NCI-H146 treated with DMSO at 0.1 percent for 48 hours (cell line): ENCODE measurements at regions not wholly inside any gene's neighbourhood (a gene's known extent, or its start where the extent isn't known, plus 50 kb on each side); places are given as distances from the start of the nearest gene placed in this dataset.
"Not testable (repeated sequence)": the region's sequence is repeated elsewhere in the genome, so short reads cannot be mapped to it uniquely, and the experiment has no call there.

Source experiments
- DNase-seq: peaks from one replicate; lab custom pipeline; 2025; ENCODE audit not compliant: unreplicated experiment; lab: John Stamatoyannopoulos, UW

DNA sequence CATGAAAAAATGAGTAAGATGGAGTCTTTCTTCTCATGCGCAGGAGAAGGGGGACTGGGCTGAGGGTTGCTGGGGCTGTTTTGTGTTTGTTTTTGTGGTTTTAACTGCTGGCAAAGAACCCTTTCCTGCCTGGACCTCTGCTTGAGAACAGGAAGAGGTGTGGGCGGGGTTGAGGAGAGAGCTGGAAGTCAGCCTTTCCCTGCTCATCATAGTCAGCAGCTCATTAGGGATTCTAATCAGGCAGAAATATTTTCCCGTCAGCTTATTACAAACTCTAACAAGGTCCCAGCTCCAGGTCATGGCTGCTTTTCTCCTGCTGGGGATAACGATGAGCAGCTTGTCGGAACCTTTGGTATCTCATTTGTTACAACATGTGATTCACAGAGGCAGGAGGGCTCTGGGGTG is 185.0 kb upstream of the NRXN3 start:
- peak; percentile 69 for DNase-seq

DNA sequence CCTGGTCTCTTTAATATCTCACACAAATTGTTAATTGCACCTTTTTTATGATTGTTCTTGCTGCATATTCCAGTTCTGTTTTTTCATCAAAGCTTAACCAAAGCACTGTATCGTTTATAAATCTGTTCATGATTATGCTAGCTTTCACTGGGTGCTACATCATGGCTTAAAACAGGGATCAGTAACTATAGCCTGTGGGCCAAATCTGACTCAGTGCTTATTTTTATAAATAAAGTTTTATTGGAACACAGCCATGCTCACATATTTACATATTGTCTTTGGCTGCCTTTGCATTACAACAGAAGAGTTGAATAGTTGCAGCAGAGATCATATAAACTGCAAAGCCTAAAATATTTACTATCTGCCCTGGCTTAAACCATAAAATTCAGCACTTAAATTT is 183.4 kb upstream of the NRXN3 start:
- DNase-seq = no peak

DNA sequence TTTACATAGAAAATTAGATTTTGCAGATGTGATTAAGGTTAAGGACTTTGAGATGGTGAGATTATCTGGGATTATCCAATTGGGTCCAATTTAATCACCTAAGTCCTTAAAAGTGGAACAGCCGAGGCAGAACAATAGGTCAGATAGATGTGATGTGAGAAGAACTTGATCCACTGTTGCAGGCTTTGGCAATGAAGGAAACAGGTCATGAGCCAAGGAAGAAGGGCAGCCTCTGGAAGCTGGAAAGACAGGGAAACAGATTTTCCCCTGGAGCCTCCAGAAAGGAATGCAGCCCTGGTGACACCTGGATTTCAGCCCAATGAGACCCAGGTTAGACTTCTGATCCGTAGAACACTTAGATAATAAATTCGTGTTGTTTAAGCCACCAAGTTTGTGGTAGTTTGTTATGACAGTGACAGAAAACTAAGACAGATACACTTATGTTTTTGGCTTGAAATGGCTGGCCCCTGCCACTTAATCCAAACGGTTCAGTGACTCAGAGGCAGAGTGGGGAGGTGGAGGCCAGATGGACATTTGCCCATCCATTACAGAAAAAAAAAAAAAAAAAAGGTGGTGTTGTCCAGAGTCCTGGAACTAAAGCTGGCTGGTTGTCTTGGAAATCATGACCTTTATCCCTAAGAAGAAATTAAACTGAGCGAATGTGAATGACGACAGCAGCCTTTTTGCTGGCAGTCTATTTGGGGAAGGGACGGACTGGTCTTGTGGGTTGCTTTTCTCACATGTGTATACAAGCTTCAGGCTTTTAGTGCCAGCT is 181.9 kb upstream of the NRXN3 start:
- DNase-seq = no peak

DNA sequence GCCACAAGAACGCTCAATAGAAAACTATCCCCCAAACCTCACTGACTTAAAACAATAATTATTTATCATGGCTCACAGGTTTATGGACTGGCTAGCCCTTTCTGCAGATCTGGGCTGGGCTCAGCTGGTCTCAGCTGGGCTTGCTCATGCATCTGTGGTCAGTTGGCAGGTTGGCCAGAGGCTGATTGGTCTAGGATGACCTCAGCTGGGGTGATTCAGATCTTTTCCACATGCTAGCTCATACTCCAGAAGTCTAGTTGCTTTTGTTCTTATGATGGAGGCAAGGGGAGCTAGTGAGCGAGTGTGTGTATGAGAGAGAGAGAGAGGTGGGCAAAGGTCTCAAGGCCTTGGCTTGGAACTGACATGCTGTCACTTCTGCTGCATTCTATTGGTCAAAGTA is 181.2 kb upstream of the NRXN3 start:
- no peak for DNase-seq

DNA sequence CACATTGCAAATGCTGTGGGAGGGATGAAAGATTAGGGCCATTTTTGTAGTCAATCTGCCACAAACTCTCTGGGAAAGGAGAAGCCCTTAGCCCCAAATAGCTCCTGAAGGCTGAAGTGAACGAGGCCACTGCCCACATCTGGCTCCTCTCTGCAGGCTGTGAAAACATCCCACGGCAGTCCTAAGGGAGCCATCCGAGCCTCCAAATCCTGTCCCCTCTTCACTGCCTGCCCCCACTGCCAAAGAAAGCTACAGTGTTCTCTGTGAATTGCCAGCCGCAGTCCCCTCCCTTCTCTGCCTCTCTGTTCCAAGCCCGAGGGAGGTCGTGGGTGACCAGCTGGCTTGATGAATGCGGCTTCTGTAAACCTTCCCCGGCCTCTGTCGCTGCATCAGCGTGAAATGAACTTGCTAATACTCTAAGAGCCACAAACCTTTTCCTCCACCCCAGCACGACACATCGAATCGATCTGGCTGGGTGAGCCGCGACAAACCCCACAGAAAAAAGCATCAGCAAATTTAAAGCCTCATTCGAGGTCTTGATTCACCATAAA is 180.7 kb upstream of the NRXN3 start:
- no peak for DNase-seq

DNA sequence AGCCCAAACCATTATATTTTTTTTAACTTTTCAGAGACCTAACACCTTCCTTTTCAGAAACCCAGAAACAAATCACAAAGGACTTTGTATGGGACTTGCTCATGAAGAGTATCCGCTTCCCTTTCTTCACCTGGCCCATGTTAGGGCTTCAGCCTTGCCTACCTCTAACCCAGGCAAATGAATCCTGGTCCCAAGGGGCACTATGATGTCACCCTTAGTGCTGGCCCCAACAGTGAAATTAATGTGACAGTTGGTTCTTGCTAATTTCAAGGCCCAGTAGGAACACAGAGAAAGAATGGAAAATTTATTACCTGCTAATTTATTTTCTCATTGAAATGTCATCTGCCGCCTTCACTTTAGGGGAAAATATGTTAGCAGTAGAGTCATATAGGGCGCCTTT is 179.8 kb upstream of the NRXN3 start:
- DNase-seq = no peak

DNA sequence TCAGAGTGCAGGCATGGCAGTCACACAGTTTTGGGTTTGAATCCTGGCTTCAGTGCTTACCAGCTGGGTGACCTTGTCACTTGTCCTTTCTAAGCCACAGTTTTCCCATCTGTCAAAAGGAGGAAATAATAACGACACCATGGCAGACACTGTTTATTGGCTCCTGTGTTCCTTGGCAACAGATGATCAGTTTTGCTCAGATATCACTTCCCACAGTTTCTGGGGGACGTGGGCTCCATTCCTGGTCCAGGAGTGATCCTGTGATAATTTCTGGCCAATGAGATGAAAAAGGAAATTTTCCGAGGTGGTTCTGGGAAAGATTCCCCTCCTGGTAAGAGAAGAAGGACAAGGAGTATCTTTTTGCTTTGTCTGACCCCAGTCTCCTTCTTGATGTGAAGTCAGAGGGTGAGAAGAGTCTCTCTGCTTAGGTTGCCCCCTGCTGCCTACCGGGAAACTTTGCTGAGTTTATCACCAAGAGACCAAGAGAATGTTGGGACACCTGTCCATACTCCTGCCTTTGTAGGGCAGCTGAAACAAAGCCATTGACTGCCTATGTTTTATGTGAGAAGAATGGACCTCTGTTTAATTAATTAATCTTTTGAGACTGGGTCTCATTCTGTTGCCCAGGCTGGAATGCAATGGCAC is 178.9 kb upstream of the NRXN3 start:
- peak; percentile 6 for DNase-seq

DNA sequence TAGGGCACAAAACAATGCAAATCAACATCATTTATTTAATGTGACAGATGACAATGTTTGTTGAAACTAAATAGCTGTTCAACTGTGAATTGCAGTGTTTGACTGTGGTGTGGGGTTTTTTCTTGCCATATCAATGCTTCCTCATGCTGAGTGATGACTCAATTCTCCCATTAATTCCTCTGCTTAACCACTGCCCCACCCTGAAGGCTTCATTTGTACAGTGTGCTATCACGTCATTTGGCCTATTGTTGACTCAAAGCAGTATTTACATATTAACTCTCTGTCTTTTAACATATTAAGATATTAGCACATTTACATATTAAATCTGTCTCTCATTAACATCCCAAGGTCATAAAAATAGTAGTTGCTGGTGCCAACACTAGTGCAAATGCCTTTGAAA is 164.8 kb upstream of the NRXN3 start:
- peak; percentile 5 for DNase-seq

DNA sequence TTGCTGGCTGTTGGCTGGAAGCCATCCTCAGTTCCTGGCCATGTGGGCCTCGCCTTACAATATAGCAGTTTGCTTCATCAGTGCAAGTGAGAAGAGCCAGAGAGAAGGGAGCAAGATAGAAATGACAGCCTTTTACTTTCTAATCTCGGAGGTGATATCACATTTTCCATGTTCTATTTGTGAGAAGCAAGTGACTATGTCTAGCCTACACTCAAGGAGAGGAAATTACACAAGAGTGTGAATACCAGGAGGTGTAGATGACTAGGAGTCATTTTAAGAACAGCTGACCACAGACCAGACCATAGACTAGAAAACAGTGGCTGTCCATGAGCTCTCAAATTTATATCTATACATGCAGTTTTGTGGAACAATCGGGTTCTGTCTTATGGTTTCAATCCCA is 163.0 kb upstream of the NRXN3 start:
- no peak for DNase-seq

DNA sequence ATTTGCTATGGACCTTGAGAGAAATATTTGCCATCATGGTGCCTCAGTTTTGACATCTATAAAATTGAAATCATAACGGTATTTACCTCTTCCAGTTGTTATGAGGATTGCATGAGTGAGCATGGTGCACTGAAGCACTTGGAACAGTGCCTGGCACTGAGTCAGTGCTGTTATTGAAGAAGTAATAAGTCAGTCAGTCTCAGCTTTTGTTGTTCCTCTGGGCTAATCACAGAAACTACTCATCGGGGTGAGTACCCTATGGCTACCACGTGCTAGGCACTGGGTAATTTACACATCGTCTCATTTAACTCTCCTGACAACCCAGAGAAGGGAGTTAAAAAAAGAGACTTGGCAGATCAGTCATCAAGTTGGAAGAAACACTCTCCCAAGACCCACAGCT is 159.5 kb upstream of the NRXN3 start:
- no peak for DNase-seq

DNA sequence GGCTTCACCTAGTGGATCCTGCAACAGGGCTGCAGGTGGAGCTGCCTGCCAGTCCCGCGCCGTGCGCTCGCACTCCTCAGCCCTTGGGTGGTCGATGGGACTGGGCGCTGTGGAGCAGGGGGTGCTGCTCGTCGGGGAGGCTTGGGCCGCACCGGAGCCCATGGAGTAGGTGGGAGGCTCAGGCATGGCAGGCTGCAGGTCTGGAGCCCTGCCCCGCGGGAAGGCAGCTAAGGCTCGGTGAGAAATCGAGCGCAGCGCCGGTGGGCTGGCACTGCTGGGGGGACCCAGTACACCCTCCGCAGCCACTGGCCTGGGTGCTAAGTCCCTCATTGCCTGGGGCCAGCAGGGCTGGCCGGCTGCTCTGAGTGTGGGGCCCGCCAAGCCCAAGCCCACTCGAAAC is 156.3 kb upstream of the NRXN3 start:
- not testable (repeated sequence) for DNase-seq

DNA sequence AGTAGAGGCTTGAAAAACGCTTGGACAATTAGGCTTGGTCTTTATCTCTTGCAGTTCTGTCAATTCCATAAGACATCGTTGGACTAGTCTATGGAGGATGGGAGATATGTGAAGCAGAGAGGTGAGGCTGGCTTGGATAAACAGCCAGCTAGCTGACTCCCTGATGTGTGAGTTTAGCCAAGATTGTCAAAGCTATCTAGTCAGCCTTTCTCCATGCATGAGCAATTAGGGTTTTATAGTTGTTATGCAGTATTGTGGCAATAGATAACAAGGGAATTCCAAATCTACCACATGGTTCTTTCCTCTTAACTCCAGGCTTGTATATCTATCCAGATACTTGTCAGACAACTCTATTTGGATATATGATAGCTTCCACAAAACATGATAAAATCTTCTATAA is 153.6 kb upstream of the NRXN3 start:
- no peak for DNase-seq

DNA sequence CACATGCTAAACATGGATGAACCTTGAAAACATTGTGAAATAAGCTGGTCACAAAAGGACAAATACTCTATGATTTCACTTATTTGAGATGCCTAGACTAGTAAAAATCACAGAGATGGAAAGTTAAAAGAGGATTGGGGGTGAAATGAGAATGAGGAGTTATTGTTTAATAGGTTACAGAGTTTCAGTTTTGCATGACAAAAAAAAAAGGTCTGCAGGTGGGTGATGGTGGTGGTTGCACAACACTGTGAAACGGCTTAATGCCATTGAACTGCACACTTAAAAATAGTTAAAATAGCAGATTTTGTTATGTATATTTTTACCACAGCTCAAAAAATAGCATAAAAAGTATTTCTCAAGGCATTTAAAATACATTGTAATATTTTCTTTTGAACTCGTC is 151.9 kb upstream of the NRXN3 start:
- no peak for DNase-seq

DNA sequence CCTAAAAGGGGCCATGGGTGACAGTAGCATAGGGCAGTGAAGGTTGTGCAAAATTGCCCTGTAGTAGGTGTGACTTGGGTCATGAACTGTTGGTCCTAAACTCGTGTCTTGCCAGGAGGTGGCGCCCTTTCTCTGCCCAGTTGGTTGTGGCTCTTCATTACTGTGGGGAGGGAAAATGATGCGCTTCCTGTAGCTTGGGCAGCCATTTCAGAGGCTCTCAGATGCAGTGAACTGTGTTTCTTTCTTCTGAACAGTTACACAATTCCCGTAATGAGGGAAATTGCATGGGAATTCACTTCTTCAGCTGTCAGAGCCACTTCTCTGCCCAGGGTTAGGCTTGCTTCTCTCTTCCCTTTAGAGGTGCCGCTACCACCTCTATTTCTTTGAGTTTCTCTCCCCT is 148.1 kb upstream of the NRXN3 start:
- DNase-seq = peak; percentile 38

DNA sequence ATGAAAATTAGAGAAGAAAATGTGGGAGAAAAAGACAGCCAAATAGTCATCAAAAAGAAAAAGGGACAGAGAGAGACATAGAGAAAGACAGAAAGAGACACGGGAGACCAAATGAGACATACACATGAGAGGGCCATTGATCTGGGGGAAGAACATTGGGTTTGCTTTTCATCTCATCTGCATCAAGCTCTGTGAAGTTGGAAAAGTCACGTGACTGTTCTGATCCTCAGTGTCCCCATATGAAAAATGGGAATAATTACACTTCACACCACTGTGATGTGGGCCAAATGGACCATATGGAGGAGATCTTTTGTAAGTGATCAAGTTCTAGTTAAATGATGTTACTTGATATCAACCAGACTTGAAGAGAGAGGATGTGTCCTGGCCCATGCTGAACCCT is 147.1 kb upstream of the NRXN3 start:
- DNase-seq = no peak

DNA sequence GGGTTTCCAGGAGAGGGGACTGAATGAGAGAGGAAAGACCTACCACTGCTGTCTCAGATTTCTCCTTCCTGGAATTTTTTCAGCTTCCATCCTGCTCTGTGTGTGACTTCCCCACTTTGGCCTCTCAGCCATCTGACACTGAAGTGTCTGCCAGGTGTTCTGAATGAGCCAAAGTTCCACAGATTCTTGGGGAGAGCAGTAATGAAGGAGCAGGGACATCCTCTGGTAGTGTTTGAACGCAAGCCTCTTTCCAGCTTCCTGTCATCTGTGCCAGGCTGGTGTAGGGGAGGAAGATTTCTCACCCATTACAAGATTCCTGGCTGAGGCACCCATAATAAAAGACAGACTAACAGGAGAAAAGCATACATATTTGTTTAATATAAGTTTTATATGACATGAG is 141.7 kb upstream of the NRXN3 start:
- DNase-seq = no peak

DNA sequence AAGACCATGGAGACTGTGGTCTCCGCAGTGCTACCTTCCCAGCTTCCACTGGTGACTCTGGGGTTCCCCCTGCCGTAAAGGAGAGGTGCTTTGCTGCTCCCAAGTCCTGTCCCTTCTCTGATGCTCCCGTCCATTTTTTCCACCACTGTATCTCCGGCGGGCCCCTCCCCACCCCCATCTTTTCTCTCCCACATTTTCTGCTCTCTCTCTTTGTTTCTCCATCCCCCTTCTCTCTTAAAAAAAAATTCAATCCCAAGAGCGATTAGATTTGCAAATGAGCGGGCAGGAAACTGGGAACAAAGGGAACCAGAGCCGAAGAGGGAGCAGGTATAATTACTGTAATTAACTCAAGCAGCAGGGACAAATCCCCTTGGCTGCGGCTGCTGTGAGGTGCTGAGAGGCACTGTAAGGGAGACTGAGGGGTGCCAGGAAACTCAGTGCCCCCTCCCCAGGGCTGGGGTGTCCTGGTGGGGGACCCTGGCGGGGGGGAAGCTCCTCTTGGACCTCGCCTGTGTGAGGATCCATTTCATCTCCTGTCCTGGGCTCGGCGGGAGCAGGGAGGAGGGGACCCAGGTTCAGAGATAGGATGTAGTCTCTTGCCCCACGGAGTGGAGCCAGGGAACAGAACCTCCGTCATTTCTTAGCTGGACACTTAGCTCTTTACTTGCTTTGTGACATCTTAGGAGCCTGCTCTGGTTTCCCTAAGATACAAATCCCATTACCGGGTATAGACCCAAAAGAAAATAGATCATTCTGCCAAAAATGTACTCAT is 140.4 kb upstream of the NRXN3 start:
- DNase-seq = peak; percentile 67

DNA sequence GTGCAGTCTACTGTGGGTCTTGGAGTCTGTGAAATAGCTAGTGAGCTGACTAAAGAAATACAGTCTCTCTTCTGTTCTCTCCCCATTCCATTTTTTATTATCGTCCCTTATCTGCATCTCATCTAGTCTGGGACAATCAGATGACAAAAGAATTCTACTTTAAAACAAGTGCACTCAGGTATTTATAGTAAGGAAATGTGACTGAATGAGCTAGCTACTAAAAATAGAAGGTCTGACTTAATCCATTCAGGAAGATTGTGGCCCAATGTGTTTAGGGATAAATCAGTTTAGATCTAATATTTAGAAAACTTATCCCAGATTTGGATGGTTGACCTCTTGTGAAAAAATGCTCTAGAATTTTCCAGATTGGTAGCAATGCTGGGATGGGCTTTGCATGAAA is 126.8 kb upstream of the NRXN3 start:
- DNase-seq = no peak

DNA sequence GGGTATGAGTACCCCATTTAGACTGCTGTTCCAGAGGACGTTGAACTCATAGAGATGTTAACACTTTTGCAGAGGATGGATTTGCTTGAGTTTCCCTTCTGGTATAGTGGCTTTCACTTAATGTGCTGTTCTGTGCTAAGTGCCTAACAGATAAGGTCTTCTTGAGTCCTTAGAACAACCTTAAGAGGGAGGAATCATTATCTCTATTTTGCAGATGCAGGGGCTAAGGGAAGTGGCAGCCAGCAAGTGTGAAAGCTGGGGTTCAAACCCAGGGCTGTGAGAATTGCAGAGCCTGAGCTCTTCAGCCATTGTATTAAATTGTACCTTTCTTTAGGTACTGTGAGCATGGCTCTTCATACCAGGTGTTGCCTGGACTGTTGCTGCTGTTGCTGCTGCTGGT is 122.1 kb upstream of the NRXN3 start:
- DNase-seq = no peak

DNA sequence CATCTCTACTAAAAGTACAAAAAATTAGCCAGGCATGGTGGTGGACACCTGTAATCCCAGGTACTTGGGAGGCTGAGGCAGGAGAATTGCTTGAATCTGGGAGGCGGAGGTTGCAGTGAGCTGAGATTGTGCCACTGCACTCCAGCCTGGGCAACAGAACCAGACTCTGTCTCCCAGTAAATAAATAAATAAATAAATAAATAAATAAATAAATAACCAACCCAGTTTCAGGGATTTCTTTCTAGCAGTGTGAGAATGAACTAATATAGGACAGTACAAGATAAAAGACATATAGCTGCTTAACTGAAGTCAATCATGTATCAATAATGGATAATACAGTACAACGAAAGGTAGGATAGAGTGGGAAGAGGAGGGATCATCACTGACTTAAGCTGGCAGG is 113.3 kb upstream of the NRXN3 start:
- not testable (repeated sequence) for DNase-seq

DNA sequence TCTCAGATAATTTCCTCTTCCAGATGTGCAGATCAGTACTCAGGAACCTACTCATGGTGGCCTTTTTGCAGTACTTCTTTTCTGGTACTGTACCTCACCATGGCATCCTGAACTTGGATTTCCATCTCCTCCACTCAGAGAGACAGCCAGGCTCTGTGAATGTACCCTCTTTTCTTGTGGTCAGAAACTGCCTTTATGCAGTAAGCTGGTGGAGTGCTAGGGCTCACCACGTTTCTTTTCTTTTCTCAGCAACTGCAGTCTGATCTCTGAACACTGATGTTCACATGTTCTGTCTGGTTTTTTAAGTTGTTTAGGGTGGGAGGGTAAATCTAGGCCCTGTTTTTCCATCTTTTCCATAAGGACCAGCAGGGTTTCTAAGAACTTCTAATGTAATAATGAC is 99.8 kb upstream of the NRXN3 start:
- no peak for DNase-seq

DNA sequence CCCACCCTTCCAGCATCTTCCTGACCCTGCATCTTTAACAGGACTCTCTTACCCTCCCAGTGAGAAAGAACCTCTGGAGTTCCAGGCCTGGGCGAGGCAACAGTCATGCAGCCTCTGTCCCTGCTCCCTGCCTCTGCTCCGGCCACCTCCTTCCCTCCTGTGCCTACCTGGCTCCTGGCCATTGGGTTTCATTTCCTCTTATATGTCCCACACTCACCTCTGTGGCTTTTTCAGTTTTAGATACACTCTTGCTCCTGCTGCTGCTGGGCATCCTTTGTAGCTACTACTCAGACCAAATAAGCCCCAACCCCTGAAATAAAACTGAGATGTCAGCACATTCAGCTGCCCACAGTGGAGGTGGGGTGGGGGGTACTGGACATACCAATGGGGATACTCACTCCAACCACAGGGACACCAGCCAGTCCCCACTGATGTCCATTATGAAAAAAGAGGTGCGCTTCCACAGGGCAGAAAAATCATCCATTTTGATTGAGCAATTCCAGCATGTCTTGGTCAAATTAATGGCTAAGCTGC is 99.1 kb upstream of the NRXN3 start:
- DNase-seq = no peak
